ENCODE measurements at regions not wholly inside any gene's neighbourhood (a gene's known extent, or its start where the extent isn't known, plus 50 kb on each side); places are given as distances from the start of the nearest gene placed in this dataset.

DNA sequence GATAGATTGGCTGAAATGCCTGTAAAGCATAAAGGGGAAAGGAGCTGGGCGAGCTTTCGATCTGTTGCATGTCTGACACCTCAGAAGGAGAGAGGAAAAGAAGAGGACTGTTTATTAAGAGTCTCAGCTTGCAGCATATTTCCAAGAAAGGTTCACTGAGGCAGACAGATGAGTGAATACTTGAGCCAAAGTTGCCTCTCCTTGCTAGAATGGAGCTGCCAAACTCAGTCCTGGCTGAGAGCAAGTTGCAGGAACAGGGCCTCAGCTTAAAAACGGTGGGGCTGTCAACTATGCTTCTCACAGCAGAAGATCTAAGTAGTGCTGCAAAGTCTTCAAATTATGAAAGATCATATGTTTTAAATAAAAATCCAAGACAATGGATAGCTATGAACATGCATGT, 707.5 kb downstream of the PCDH7 start:
- Histone ChIP-seq H3K79me2 (ENCODE audit: insufficient read depth, low read length) (no peaks in the 10 kb centered on the region), H2AFZ (ENCODE audit: low read depth, low read length, poor library complexity, severe bottlenecking) (peak overlapping the region; percentile 35), H3K9ac (ENCODE audit: low read length) (no peak overlapping the region), H3K9me3 (ENCODE audit: control insufficient read depth in 1 of 2, insufficient read depth in 1 of 2, low read depth in 1 of 2, low read length in 2 of 2) (no peaks in the 10 kb centered on the region), H3K9me2 (ENCODE audit: insufficient read depth) (no peaks in the 10 kb centered on the region), H4K20me1 (ENCODE audit: insufficient read depth) (no peaks in the 10 kb centered on the region), H3K27ac (ENCODE audit: low read depth, low read length) (no peak overlapping the region), H3K36me3 (ENCODE audit: control insufficient read depth in 1 of 2, insufficient read depth in 2 of 2, low read length in 2 of 2) (no peaks in the 10 kb centered on the region), H3K4me2 (ENCODE audit: low read length) (no peak overlapping the region), H3K27me3 (ENCODE audit: insufficient read depth, low read length) (no peaks in the 10 kb centered on the region), H3K4me1 (ENCODE audit: control insufficient read depth in 1 of 2, insufficient read depth in 2 of 2, low read length in 2 of 2) (no peaks in the 10 kb centered on the region), H3K4me3 (replicated peaks in 1 of 2; ENCODE audit: low read depth in 1 of 2, low read length in 2 of 2) (no peak overlapping the region)
- ChIA-PET RAD21 (ENCODE audit: low non-redundant PET in 1 of 2, low total read pairs in 2 of 2, uncharacterized antibody in 2 of 2, unreplicated experiment in 2 of 2) (no interaction called here), CTCF (no interaction called here), POLR2A (no interaction called here)
- ATAC-seq (no peak), DNase-seq (ENCODE audit: low read depth, low spot score) (no peak)
- no peak for TF ChIP-seq ZFX (IDR thresholded peaks at IDR 0.05)
- TF ChIP-seq SRF (IDR thresholded peaks at IDR 0.05; ENCODE audit: low read depth), result no peak
- no peak for TF ChIP-seq CBX3 (IDR thresholded peaks at IDR 0.05; ENCODE audit: low read depth)
- TF ChIP-seq EZH2phosphoT487 (IDR thresholded peaks at IDR 0.05; ENCODE audit: borderline replicate concordance), result no peak
- TF ChIP-seq, protein P1, sequence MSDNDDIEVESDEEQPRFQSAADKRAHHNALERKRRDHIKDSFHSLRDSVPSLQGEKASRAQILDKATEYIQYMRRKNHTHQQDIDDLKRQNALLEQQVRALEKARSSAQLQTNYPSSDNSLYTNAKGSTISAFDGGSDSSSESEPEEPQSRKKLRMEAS (IDR thresholded peaks at IDR 0.05), result no peak
- no TSS peak for BruUV-seq (replicated peaks)
- intact Hi-C loops (cut with micrococcal nuclease), result no loop called here

DNA sequence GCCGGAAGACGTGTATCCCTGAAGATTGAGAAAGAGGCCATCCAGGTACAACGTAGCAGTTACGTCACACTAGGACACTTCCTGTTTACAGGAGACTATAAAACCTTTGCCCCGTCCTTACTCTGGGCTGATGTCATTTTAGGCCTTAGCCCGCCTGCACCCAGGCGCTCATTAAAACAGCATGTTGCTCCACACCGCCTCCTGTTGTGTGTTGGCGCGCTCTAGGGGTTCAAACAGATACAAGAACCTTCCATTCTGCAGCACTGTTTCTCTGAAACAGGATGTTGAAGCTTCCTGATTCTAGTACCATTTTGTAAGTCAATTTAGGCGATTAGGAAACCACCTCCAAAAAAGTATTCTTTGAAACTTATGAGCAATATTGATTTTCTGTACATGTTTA, 722.1 kb downstream of the PCDH7 start:
- no peaks in the 10 kb centered on the region for H3K27me3 ChIP-seq (ENCODE audit: insufficient read depth, low read length)
- H3K27ac ChIP-seq (ENCODE audit: low read depth, low read length), result no peak overlapping the region
- H3K9ac ChIP-seq (ENCODE audit: low read length), result no peak overlapping the region
- no peak for DNase-seq (ENCODE audit: low read depth, low spot score)
- no peak for ATAC-seq
- ChIA-PET CTCF (no interaction called here), RAD21 (ENCODE audit: low non-redundant PET in 1 of 2, low total read pairs in 2 of 2, uncharacterized antibody in 2 of 2, unreplicated experiment in 2 of 2) (interaction anchor here in 1 of 2 experiments (0.6 kb wide), 1 partner anchor 515 kb away, joined by 3 read pairs; no protein-coding TSS in a partner anchor), POLR2A (interaction anchor here (1.0 kb wide), 1 partner anchor 403 kb away, joined by 3 read pairs; no protein-coding TSS in a partner anchor)
- H3K4me2 ChIP-seq (ENCODE audit: low read length), result no peak overlapping the region
- H2AFZ ChIP-seq (ENCODE audit: low read depth, low read length, poor library complexity, severe bottlenecking), result no peak overlapping the region
- BruUV-seq (replicated peaks), result no TSS peak
- no peaks in the 10 kb centered on the region for H4K20me1 ChIP-seq (ENCODE audit: insufficient read depth)
- intact Hi-C loops (cut with micrococcal nuclease), result no loop called here
- no peaks in the 10 kb centered on the region for H3K9me3 ChIP-seq (ENCODE audit: control insufficient read depth in 1 of 2, insufficient read depth in 1 of 2, low read depth in 1 of 2, low read length in 2 of 2)
- TF ChIP-seq, protein P2, sequence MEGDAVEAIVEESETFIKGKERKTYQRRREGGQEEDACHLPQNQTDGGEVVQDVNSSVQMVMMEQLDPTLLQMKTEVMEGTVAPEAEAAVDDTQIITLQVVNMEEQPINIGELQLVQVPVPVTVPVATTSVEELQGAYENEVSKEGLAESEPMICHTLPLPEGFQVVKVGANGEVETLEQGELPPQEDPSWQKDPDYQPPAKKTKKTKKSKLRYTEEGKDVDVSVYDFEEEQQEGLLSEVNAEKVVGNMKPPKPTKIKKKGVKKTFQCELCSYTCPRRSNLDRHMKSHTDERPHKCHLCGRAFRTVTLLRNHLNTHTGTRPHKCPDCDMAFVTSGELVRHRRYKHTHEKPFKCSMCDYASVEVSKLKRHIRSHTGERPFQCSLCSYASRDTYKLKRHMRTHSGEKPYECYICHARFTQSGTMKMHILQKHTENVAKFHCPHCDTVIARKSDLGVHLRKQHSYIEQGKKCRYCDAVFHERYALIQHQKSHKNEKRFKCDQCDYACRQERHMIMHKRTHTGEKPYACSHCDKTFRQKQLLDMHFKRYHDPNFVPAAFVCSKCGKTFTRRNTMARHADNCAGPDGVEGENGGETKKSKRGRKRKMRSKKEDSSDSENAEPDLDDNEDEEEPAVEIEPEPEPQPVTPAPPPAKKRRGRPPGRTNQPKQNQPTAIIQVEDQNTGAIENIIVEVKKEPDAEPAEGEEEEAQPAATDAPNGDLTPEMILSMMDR (IDR thresholded peaks at IDR 0.05 in 2 of 3, conservative IDR thresholded peaks at IDR 0.05 in 1 of 3; ENCODE audit: borderline replicate concordance in 1 of 3, insufficient read depth in 1 of 3, low read depth in 2 of 3, low read length in 2 of 3), result 0 out of 6 replicates have a peak, but pooled peaks of 1 of the 3 experiments have one; percentile 12
- TF ChIP-seq, protein P3, sequence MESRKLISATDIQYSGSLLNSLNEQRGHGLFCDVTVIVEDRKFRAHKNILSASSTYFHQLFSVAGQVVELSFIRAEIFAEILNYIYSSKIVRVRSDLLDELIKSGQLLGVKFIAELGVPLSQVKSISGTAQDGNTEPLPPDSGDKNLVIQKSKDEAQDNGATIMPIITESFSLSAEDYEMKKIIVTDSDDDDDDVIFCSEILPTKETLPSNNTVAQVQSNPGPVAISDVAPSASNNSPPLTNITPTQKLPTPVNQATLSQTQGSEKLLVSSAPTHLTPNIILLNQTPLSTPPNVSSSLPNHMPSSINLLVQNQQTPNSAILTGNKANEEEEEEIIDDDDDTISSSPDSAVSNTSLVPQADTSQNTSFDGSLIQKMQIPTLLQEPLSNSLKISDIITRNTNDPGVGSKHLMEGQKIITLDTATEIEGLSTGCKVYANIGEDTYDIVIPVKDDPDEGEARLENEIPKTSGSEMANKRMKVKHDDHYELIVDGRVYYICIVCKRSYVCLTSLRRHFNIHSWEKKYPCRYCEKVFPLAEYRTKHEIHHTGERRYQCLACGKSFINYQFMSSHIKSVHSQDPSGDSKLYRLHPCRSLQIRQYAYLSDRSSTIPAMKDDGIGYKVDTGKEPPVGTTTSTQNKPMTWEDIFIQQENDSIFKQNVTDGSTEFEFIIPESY (IDR thresholded peaks at IDR 0.05; ENCODE audit: extremely low read depth, insufficient replicate concordance, low read length), result no peak
- H3K4me1 ChIP-seq (ENCODE audit: control insufficient read depth in 1 of 2, insufficient read depth in 2 of 2, low read length in 2 of 2), result no peaks in the 10 kb centered on the region
- H3K4me3 ChIP-seq (replicated peaks in 1 of 2; ENCODE audit: low read depth in 1 of 2, low read length in 2 of 2), result no peak overlapping the region
- H3K79me2 ChIP-seq (ENCODE audit: insufficient read depth, low read length), result no peaks in the 10 kb centered on the region
- H3K36me3 ChIP-seq (ENCODE audit: control insufficient read depth in 1 of 2, insufficient read depth in 2 of 2, low read length in 2 of 2), result no peaks in the 10 kb centered on the region
- no peaks in the 10 kb centered on the region for H3K9me2 ChIP-seq (ENCODE audit: insufficient read depth)

Measured in HCT116 (cell line).